MCF 10A (cell line): ENCODE measurements at regions not wholly inside any gene's neighbourhood (a gene's known extent, or its start where the extent isn't known, plus 50 kb on each side); places are given as distances from the start of the nearest gene placed in this dataset.
A peak's percentile ranks its signal among the peaks of the same experiment; 100 is the strongest.

Experiments
- BruUV-seq: library from RNA; stranded (reverse); fragments of 400-500 nt; replicated peaks from 2 replicates; lab custom pipeline; 2021; lab: Mats Ljungman, UMichigan
- CTCF ChIA-PET: fragments of 300-600 bp; sonication (Branson Sonifier 250); formaldehyde crosslinking; extraction: SDS; loops from one replicate; lab custom pipeline; 2021; ENCODE audit warnings: antibody characterized with exemption, inconsistent platforms; lab: Yijun Ruan, JAX
- POLR2A ChIA-PET: fragments of 300-600, 350-650 bp; sonication (Branson Sonifier 250); formaldehyde crosslinking; extraction: SDS; loops from one replicate; lab custom pipeline; 2020; ENCODE audit warnings: antibody characterized with exemption, inconsistent platforms; lab: Yijun Ruan, JAX
- DNase-seq: peaks from one replicate; pipeline ENCODE4 v3.0.0-alpha.2; 2018; ENCODE audit not compliant: unreplicated experiment
- H3K27ac Mint-ChIP-seq: one replicate; pipeline ENCODE4 v1.8.0; 2022; ENCODE audit warnings: mild to moderate bottlenecking, low read depth, mixed read lengths; ENCODE audit not compliant: unreplicated experiment
- H3K27me3 Mint-ChIP-seq: one replicate; pipeline ENCODE4 v1.8.0; 2022; ENCODE audit warnings: mixed read lengths; ENCODE audit not compliant: insufficient read depth, unreplicated experiment
- H3K36me3 Mint-ChIP-seq: one replicate; pipeline ENCODE4 v1.8.0; 2022; ENCODE audit warnings: mild to moderate bottlenecking, moderate library complexity, mixed read lengths; ENCODE audit not compliant: insufficient read depth, unreplicated experiment
- H3K4me1 Mint-ChIP-seq: one replicate; pipeline ENCODE4 v1.8.0; 2022; ENCODE audit warnings: mixed read lengths; ENCODE audit not compliant: insufficient read depth, unreplicated experiment
- H3K4me3 Mint-ChIP-seq: one replicate; pipeline ENCODE4 v1.8.0; 2022; ENCODE audit warnings: mild to moderate bottlenecking, moderate library complexity, mixed read lengths; ENCODE audit not compliant: unreplicated experiment
- H3K9me3 Mint-ChIP-seq: one replicate; pipeline ENCODE4 v1.8.0; 2022; ENCODE audit warnings: mixed read lengths; ENCODE audit not compliant: unreplicated experiment
- CTCF ChIP-seq: fragments of 200-600 bp; IDR thresholded peaks from one replicate; pipeline ENCODE4 v1.8.0; 2022; ENCODE audit warnings: antibody characterized with exemption, mild to moderate bottlenecking; ENCODE audit not compliant: unreplicated experiment
- intact Hi-C: fragments of 100-400 bp; cut with micrococcal nuclease; formaldehyde crosslinking; loops from 2 replicates; pipeline ENCODE4 v1.14.1; 2022

GRCh38 chr3:81244231-81244630 is 517.2 kb downstream of the GBE1 start:
- no TSS peak for BruUV-seq
- Mint-ChIP-seq H3K27ac (no peak overlapping the region), H3K4me3 (no peak overlapping the region), H3K36me3 (no peaks in the 10 kb centered on the region), H3K9me3 (no peaks in the 10 kb centered on the region), H3K4me1 (peaks cover 5% of the 10 kb centered on the region), H3K27me3 (peaks cover 65% of the 10 kb centered on the region)
- CTCF ChIA-PET, result interaction anchor here (0.6 to 1.1 kb wide), 3 partner anchors 13 to 1723 kb away, joined by 3 to 4 read pairs (median 3); no protein-coding TSS in a partner anchor
- intact Hi-C loops, result no loop called here
- POLR2A ChIA-PET, result no interaction called here
- no peak for DNase-seq
- no peak for TF ChIP-seq CTCF

GRCh38 chr3:81242871-81243270 is 518.6 kb downstream of the GBE1 start:
- Mint-ChIP-seq H3K27ac (no peak overlapping the region), H3K36me3 (no peaks in the 10 kb centered on the region), H3K27me3 (peaks cover 65% of the 10 kb centered on the region), H3K9me3 (no peaks in the 10 kb centered on the region), H3K4me3 (no peak overlapping the region), H3K4me1 (no peaks in the 10 kb centered on the region)
- CTCF ChIA-PET, result interaction anchor here (0.6 to 2.1 kb wide), 8 partner anchors 8 to 1724 kb away, joined by 3 to 8 read pairs (median 3); no protein-coding TSS in a partner anchor
- POLR2A ChIA-PET, result interaction anchor here (1.2 kb wide), 1 partner anchor 8 kb away, joined by 3 read pairs; no protein-coding TSS in a partner anchor
- peak; percentile 52 for DNase-seq
- TF ChIP-seq CTCF, result peak; percentile 46
- no TSS peak for BruUV-seq
- intact Hi-C loops, result loop anchor here (1.0 to 2.0 kb wide), 3 partner anchors 44 to 1722 kb away; no protein-coding TSS in a partner anchor

GRCh38 chr3:81237181-81237580 is 524.3 kb downstream of the GBE1 start:
- no peak for TF ChIP-seq CTCF
- POLR2A ChIA-PET, result no interaction called here
- CTCF ChIA-PET, result interaction anchor here (0.6 to 0.9 kb wide), 2 partner anchors 15 to 325 kb away, joined by 3 read pairs; no protein-coding TSS in a partner anchor
- H3K27ac Mint-ChIP-seq, result no peak overlapping the region
- intact Hi-C loops, result no loop called here
- DNase-seq, result no peak
- H3K9me3 Mint-ChIP-seq, result no peaks in the 10 kb centered on the region
- BruUV-seq, result no TSS peak
- no peaks in the 10 kb centered on the region for H3K4me1 Mint-ChIP-seq
- no peak overlapping the region for H3K4me3 Mint-ChIP-seq
- peaks cover 42% of the 10 kb centered on the region for H3K27me3 Mint-ChIP-seq
- no peaks in the 10 kb centered on the region for H3K36me3 Mint-ChIP-seq

GRCh38 chr3:81218023-81218422 is 543.4 kb downstream of the GBE1 start:
- intact Hi-C loops, result loop anchor here (1.0 kb wide), 1 partner anchor 121 kb away; no protein-coding TSS in a partner anchor
- Mint-ChIP-seq H3K9me3 (no peaks in the 10 kb centered on the region), H3K27ac (no peak overlapping the region), H3K27me3 (peaks cover 97% of the 10 kb centered on the region), H3K36me3 (no peaks in the 10 kb centered on the region), H3K4me3 (no peak overlapping the region), H3K4me1 (no peaks in the 10 kb centered on the region)
- peak; percentile 34 for DNase-seq
- ChIA-PET CTCF (no interaction called here), POLR2A (no interaction called here)
- peak; percentile 20 for TF ChIP-seq CTCF
- BruUV-seq, result no TSS peak
